ENCODE measurements at regions not wholly inside any gene's neighbourhood (a gene's known extent, or its start where the extent isn't known, plus 50 kb on each side); places are given as distances from the start of the nearest gene placed in this dataset.
A peak's percentile ranks its signal among the peaks of the same experiment; 100 is the strongest.
"Not testable (repeated sequence)": the region's sequence is repeated elsewhere in the genome, so short reads cannot be mapped to it uniquely, and the experiment has no call there.

DNA sequence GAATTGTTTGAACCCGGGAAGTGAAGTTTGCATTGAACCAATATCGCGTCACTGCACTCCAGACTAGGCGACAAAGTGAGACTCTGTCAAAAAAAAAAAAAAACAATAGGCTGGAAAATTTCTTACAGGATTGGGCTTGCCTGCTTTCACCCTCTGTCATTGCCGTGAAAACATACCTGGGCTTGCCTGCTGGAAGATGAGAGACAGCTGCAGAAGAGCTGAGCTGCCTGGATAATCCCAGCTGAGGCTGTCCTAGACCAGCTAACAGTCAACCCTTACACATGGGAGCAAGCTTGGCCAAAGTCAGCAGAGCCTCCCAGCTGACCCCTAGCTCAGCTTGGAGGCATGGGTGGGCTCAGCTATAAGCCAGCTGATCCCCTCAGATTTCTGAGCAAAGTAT lies 306.2 kb downstream of the CCSER2 start:
- DNase-seq: no peak

GRCh38 chr10:84650628-84651027 lies 322.2 kb downstream of the CCSER2 start:
- not testable (repeated sequence) for DNase-seq

- no peak for DNase-seq
Measured at GRCh38 chr10:84654671-84655070, 326.3 kb downstream of the CCSER2 start.

DNA sequence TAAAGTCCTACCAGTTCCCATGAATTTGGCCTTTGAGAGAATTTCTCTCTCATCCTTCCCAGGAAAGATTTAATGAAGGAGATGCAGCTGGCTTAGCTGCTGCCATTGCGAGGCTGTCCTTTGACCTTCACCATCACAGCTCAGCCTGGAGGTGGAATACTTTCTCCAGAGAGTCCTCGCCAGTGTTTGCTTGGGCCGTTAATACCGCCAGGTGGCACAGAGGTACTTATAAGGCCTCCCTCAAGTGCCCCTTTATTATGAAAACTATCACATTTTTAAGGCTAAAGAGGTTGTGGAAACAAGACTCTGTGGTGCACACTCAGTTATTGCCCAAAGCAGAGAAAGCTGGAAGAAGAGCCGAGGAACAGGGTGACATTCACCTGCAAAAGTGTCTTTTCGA lies 330.6 kb downstream of the CCSER2 start:
- DNase-seq: no peak

DNA sequence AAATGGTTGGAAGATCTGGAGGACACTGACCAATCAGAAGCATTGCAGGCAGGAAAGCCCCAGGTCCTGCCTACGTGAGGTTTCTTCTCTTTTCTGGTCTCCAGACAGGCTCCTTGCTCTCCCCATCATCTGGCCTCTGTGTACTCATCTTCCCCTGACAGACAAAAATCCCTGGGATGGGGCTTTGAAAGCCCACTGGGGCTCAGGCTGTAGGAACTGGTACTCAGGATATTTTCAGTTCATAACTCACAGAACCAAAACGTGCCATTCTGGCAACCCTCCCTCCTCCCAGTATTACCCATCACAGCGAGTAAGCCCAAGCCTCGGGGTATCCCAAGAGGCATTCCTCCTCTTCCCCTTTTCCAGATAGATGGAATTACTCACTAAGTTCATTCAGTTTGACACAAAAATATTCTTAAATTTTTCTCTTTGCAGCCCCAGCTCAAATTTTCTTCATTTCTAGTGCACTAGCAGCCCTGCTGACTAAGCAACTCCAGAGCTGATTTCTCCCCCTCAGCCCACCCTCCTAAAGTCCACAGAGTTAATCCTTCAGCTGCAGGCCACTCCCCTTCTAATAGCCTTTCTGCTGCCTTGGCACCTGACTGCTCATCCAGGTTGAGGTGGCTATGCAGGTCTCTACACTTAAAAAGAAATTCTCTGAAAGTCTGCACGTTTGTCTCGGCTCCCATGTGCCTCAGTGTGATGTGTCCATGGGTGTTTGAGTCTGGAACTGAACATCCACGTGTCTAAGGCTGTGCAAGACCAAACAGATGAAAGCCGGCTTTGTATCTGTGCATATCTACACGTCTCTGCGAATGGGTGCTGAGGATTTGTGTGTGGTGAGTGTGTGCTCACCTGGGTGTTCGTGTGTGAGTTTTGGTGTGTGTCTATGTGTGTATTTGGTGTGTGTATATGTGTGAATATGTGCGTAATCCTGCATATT lies 331.4 kb downstream of the CCSER2 start:
- peak; percentile 13 for DNase-seq

GRCh38 chr10:84660450-84661159 lies 332.2 kb downstream of the CCSER2 start:
- peak; percentile 16 for DNase-seq

GRCh38 chr10:84665211-84665610 lies 336.8 kb downstream of the CCSER2 start:
- no peak for DNase-seq

DNA sequence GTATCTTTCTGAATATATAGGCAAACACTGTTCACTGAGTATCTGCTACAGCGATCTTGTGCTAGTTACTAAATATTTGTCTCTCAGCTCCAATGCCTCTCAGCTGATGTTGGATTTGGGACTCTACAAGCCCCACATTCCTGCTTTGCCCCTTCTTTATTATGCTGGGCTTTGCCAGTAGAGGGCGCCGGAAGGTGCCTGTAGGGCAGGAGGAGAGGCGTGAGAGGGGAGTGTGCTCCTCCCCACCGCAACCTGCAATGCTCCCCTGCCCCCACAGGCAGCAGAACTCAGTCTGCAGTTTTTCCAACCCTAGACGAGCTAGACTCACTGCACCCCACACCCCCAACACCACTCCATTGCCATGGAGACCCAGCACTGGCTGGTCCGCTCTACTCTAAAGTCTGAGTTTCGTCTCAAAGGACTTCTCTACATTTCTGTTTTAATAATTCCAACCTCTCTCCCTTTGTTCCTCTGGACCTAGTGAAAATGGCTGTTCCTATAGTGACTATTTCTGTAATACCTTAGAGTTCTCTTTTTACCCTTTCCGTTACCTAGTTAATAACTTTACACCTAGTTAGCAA lies 337.6 kb downstream of the CCSER2 start:
- no peak for DNase-seq

GRCh38 chr10:84668186-84668763 lies 339.9 kb downstream of the CCSER2 start:
- DNase-seq: no peak

DNA sequence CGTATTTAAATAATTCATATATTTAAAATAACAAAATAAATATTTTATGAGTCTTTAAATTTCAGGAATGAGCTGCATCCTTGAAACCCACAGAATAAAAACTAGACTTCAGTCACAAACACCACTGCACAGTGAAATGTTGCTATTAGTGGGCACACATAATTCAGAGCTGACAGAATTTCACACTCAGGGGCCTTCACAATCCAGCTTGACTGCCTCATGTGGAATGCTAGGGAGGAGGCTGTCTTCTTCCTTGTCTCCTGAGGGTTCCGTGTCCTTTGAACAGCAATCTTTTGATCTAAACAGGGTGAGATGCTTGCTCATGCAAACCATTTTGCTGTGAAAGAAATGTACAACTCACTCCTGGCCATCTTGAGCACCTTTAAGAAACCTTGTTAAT lies 346.7 kb downstream of the CCSER2 start:
- peak; percentile 24 for DNase-seq

GRCh38 chr10:84676536-84676935 lies 348.1 kb downstream of the CCSER2 start:
- DNase-seq: no peak

- no peak for DNase-seq
Measured at GRCh38 chr10:84681781-84682180, 353.4 kb downstream of the CCSER2 start.

DNA sequence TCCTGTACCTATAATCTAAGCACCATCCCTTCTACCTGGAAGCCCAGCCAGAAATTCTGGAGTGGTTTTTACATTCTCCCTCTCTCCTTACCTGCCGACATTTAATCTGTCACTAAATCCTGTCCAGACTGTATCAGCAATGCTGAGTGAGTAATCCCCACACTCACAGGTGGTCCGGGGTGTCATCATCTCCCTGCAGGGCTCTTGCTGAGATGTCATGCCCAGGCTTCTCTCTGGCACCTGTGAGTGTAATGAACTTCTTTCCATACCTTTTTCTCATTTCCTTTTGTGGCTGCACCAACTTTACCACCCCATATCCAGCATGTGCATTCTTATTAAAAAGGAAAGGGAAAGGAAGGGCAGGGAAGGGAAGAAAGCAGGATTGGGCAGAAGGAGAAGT lies 355.2 kb downstream of the CCSER2 start:
- DNase-seq: no peak

GRCh38 chr10:84683980-84684740 lies 355.8 kb downstream of the CCSER2 start:
- no peak for DNase-seq

- no peak for DNase-seq
Measured at GRCh38 chr10:84685047-84685660, 356.8 kb downstream of the CCSER2 start.

- DNase-seq: no peak
Measured at GRCh38 chr10:84693006-84693405, 364.6 kb downstream of the CCSER2 start.

- DNase-seq: peak; percentile 14
Measured at GRCh38 chr10:84695902-84696301, 367.5 kb downstream of the CCSER2 start.

- DNase-seq: no peak
Measured at GRCh38 chr10:84696610-84697009, 368.2 kb downstream of the CCSER2 start.

DNA sequence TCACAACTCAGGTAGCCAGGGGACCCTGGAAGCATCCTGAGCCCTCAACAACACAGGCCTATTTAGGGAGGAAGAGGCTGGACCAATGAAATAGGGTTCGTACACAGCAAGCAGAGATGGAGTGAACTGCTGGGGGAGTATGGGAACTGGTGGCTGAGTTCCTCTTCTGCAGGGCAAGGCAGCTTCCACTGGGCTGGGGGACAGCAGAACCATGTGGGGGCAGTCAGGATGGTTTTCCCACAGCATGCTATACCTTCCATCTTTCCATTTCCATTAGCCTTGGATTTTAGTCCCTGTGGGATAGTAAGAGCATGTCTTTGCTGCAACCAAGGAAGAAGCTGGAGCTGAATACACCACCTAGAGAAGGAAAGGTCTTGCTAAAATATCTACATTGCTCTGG lies 370.6 kb downstream of the CCSER2 start:
- no peak for DNase-seq

- no peak for DNase-seq
Measured at GRCh38 chr10:84700668-84701369, 372.4 kb downstream of the CCSER2 start.

DNA sequence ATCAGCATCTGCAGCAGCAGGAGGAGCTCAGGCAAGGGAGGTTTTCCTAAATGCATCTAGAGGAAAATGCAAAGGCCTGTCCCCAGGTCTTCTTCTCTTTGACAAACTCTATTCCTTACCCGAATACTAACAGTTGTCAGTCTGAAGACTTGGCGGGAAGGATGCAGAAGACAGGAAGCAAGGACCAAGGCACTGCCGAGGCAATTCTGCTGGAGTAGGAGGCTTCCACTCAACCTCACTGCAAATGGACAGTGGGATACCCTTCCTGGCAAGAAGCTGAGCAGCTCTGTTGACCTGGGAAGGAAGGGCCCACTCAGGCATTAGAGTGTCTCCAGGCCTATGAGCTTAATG lies 373.0 kb downstream of the CCSER2 start:
- no peak for DNase-seq

GRCh38 chr10:84704101-84704500 lies 375.7 kb downstream of the CCSER2 start:
- no peak for DNase-seq
